OCI-LY7 (cell line): ENCODE measurements at regions not wholly inside any gene's neighbourhood (a gene's known extent, or its start where the extent isn't known, plus 50 kb on each side); places are given as distances from the start of the nearest gene placed in this dataset.

ENCODE experiments used
- BruUV-seq: library from RNA; stranded (reverse); fragments of 400-500 nt; replicated peaks from 2 replicates; lab custom pipeline; 2021; lab: Mats Ljungman, UMichigan
- CTCF ChIA-PET: fragments of 300-600 bp; sonication (Branson Sonifier 250); formaldehyde crosslinking; loops from one replicate; lab custom pipeline; 2022; ENCODE audit warnings: antibody characterized with exemption; ENCODE audit not compliant: unreplicated experiment; lab: Charles Lee
- POLR2A ChIA-PET: fragments of 300-600 bp; sonication (Branson Sonifier 250); formaldehyde crosslinking; loops from one replicate; lab custom pipeline; 2022; ENCODE audit warnings: antibody characterized with exemption; lab: Charles Lee
- DNase-seq: peaks from one replicate; pipeline ENCODE4 v3.0.0-alpha.2; 2015; ENCODE audit warnings: low spot score
- H2AFZ ChIP-seq: fragments of 200-600 bp; sonication (generic), shearing (Covaris generic); 2 replicates; pipeline ENCODE4 v1.6.1; 2014; ENCODE audit warnings: mild to moderate bottlenecking, antibody characterized with exemption, low read length, moderate library complexity
- H3K27ac ChIP-seq: fragments of 200-600 bp; sonication (generic); 2 replicates; pipeline ENCODE4 v1.5.1; 2014; ENCODE audit warnings: mixed run types, low read depth, mild to moderate bottlenecking, moderate library complexity, low read length, inconsistent platforms; ENCODE audit not compliant: poor library complexity, severe bottlenecking
- H3K36me3 ChIP-seq: fragments of 200-600 bp; sonication (generic); 2 replicates; pipeline ENCODE4 v1.6.1; 2014; ENCODE audit warnings: mild to moderate bottlenecking, antibody characterized with exemption, low read length, moderate library complexity, mixed read lengths; ENCODE audit not compliant: insufficient read depth
- H3K4me1 ChIP-seq: fragments of 200-600 bp; sonication (generic); 2 replicates; pipeline ENCODE4 v1.5.1; 2014; ENCODE audit warnings: mild to moderate bottlenecking, low read length; ENCODE audit not compliant: insufficient read depth, poor library complexity, severe bottlenecking
- H3K4me2 ChIP-seq: fragments of 200-600 bp; sonication (generic); 2 replicates; pipeline ENCODE4 v1.6.1; 2014; ENCODE audit warnings: mild to moderate bottlenecking, low read length
- H3K4me3 ChIP-seq: fragments of 200-600 bp; sonication (generic); 2 replicates; pipeline ENCODE4 v1.5.1; 2014; ENCODE audit warnings: mild to moderate bottlenecking, low read depth, low read length; ENCODE audit not compliant: poor library complexity, severe bottlenecking
- H3K79me2 ChIP-seq: fragments of 200-600 bp; sonication (generic); 2 replicates; pipeline ENCODE4 v1.6.1; 2016; ENCODE audit warnings: low read depth, mild to moderate bottlenecking, low read length, moderate library complexity, mixed read lengths; ENCODE audit not compliant: insufficient read depth
- H3K9me2 ChIP-seq: fragments of 200-600 bp; sonication (generic); 2 replicates; pipeline ENCODE4 v1.6.1; 2016; ENCODE audit warnings: mild to moderate bottlenecking, low read length, mixed read lengths; ENCODE audit not compliant: insufficient read depth
- H3K9me3 ChIP-seq: fragments of 200-600 bp; sonication (generic); 2 replicates; pipeline ENCODE4 v1.6.1; 2014; ENCODE audit warnings: mild to moderate bottlenecking, mixed run types, low read length, mixed read lengths
- H4K20me1 ChIP-seq: fragments of 200-600 bp; sonication (generic); 2 replicates; pipeline ENCODE4 v1.6.1; 2014; ENCODE audit warnings: mild to moderate bottlenecking, antibody characterized with exemption, low read length, moderate library complexity, mixed read lengths; ENCODE audit not compliant: insufficient read depth
- CTCF ChIP-seq: fragments of 200-600 bp; sonication (generic); conservative IDR thresholded peaks from 2 replicates; pipeline ENCODE4 v1.5.1; 2014; ENCODE audit warnings: mild to moderate bottlenecking, antibody characterized with exemption, low read length, moderate library complexity, mixed read lengths
- EZH2phosphoT487 ChIP-seq: fragments of 200-600 bp; sonication (generic); IDR thresholded peaks from 2 replicates; pipeline ENCODE4 v1.6.1; 2018; ENCODE audit warnings: low read depth, borderline replicate concordance, mild to moderate bottlenecking, mixed run types, antibody characterized with exemption, low read length, moderate library complexity, mixed read lengths
- intact Hi-C: fragments of 100-400 bp; cut with micrococcal nuclease; formaldehyde crosslinking; loops from one replicate; pipeline ENCODE4 v1.10.0; 2022; ENCODE audit not compliant: unreplicated experiment

GRCh38 chr4:175934506-175934905 lies 122.4 kb upstream of the GPM6A start:
- no peaks in the 10 kb centered on the region for H3K9me3 ChIP-seq
- no peaks in the 10 kb centered on the region for H3K79me2 ChIP-seq
- ChIA-PET CTCF (interaction anchor here (0.6 kb wide), 1 partner anchor 131 kb away, joined by 4 read pairs; no protein-coding TSS in a partner anchor), POLR2A (interaction anchor here (0.6 to 1.0 kb wide), 3 partner anchors 9 to 384 kb away, joined by 3 to 4 read pairs (median 3); no protein-coding TSS in a partner anchor)
- DNase-seq = no peak
- no peak overlapping the region for H3K4me2 ChIP-seq
- intact Hi-C loops = no loop called here
- no peak overlapping the region for H2AFZ ChIP-seq
- no peaks in the 10 kb centered on the region for H4K20me1 ChIP-seq
- H3K27ac ChIP-seq = no peak overlapping the region
- BruUV-seq = no TSS peak
- no peaks in the 10 kb centered on the region for H3K36me3 ChIP-seq
- no peak overlapping the region for H3K4me3 ChIP-seq
- H3K4me1 ChIP-seq = no peaks in the 10 kb centered on the region
- no peaks in the 10 kb centered on the region for H3K9me2 ChIP-seq
- no peak for TF ChIP-seq EZH2phosphoT487
- TF ChIP-seq CTCF = no peak

DNA sequence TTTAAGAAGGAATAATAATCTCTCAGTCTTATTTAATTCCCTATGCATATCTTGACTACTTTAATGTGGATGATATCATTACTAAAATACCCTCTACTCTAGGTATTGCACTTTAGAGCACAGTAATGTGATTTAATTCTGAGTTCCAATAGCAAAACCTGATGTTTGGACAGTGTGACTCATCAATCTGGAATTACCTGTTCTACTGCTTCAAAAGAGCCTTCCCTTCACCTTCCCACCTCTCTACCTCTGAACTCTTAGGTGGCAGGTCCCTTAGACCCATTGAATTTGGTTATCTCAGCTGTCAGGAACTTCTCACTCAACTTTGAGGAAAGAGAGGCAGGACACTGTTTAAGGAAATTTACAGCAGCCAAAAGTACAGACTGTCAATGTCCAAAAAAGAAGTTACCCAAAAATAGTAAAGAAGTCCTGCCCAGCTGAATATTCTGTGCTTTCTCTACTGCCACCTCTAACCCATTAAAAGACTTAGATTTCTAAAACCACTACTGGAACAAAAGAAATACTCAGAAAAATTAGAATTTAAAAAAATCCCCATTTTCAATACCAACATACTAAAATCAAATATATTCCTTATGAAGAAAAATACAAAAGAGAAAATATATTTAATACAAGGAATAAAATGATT lies 123.1 kb upstream of the GPM6A start:
- Histone ChIP-seq H3K36me3 (no peaks in the 10 kb centered on the region), H3K9me3 (no peaks in the 10 kb centered on the region), H3K4me1 (no peaks in the 10 kb centered on the region), H3K79me2 (no peaks in the 10 kb centered on the region), H3K27ac (no peak overlapping the region), H3K9me2 (no peaks in the 10 kb centered on the region), H2AFZ (no peak overlapping the region), H3K4me2 (no peak overlapping the region), H4K20me1 (no peaks in the 10 kb centered on the region), H3K4me3 (no peak overlapping the region)
- BruUV-seq = no TSS peak
- no peak for TF ChIP-seq CTCF
- TF ChIP-seq EZH2phosphoT487 = no peak
- CTCF ChIA-PET = no interaction called here
- intact Hi-C loops = no loop called here
- DNase-seq = no peak
- POLR2A ChIA-PET = interaction anchor here (0.6 to 1.0 kb wide), 4 partner anchors 10 to 751 kb away, joined by 3 to 4 read pairs (median 3); no protein-coding TSS in a partner anchor
